Left ventricle myocardium inferior (tissue), 1 donor: ENCODE measurements at regions not wholly inside any gene's neighbourhood (a gene's known extent, or its start where the extent isn't known, plus 50 kb on each side); places are given as distances from the start of the nearest gene placed in this dataset.

Source experiments
- DNase-seq: peaks from one replicate; pipeline ENCODE4 v3.0.0-alpha.2; 2020
- H3K27ac ChIP-seq: fragments of 200-600 bp; replicated peaks from 2 replicates; pipeline ENCODE4 v1.8.0; 2021
- H3K27me3 ChIP-seq: fragments of 200-600 bp; 2 replicates; pipeline ENCODE4 v1.8.0; 2021; ENCODE audit warnings: low read depth
- H3K36me3 ChIP-seq: fragments of 200-600 bp; 2 replicates; pipeline ENCODE4 v1.8.0; 2021
- H3K4me1 ChIP-seq: fragments of 200-600 bp; 2 replicates; pipeline ENCODE4 v1.8.0; 2021
- H3K4me3 ChIP-seq: fragments of 200-600 bp; 2 replicates; pipeline ENCODE4 v1.8.0; 2021; ENCODE audit warnings: mild to moderate bottlenecking, moderate library complexity
- H3K9me3 ChIP-seq: fragments of 200-600 bp; replicated peaks from 2 replicates; pipeline ENCODE4 v1.8.0; 2021
- intact Hi-C: fragments of 100-400 bp; cut with micrococcal nuclease; formaldehyde crosslinking; loops from one replicate; pipeline ENCODE4 v1.11.0; 2022
- TF ChIP-seq, protein P1 (sequence below): fragments of 200-600 bp; IDR thresholded peaks from 2 replicates; pipeline ENCODE4 v1.8.0; 2021; ENCODE audit warnings: antibody characterized with exemption, mild to moderate bottlenecking, borderline replicate concordance
- donor health status: DM: no; HTN: yes; CAD: no; lungs with severe emphysema.

DNA sequence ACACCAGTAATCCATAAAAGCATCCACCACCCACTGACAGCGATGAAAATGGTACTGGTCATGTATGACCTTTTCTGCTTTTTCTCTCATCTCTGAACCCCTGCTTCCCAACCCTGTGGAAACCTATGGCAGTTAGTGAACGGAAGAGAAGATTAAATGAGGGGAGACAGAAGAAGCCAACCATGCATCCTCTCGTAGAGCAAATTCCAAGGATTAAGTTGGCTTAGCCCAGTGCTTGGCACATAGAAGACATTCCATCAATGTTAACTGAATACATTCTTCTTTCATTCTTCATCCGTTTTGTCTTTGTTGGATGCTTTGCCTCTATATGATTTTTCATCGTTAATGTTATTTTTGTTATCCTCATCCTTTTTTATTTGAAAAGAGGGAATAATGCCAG lies 339.7 kb upstream of the FLRT2 start:
- DNase-seq = no peak
- Histone ChIP-seq H3K36me3 (no peaks in the 10 kb centered on the region), H3K9me3 (peaks cover 3% of the 10 kb centered on the region), H3K27me3 (no peaks in the 10 kb centered on the region), H3K4me3 (no peak overlapping the region), H3K4me1 (no peaks in the 10 kb centered on the region), H3K27ac (no peak overlapping the region)
- intact Hi-C loops = no loop called here
- TF ChIP-seq, protein P1, sequence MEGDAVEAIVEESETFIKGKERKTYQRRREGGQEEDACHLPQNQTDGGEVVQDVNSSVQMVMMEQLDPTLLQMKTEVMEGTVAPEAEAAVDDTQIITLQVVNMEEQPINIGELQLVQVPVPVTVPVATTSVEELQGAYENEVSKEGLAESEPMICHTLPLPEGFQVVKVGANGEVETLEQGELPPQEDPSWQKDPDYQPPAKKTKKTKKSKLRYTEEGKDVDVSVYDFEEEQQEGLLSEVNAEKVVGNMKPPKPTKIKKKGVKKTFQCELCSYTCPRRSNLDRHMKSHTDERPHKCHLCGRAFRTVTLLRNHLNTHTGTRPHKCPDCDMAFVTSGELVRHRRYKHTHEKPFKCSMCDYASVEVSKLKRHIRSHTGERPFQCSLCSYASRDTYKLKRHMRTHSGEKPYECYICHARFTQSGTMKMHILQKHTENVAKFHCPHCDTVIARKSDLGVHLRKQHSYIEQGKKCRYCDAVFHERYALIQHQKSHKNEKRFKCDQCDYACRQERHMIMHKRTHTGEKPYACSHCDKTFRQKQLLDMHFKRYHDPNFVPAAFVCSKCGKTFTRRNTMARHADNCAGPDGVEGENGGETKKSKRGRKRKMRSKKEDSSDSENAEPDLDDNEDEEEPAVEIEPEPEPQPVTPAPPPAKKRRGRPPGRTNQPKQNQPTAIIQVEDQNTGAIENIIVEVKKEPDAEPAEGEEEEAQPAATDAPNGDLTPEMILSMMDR = no peak

DNA sequence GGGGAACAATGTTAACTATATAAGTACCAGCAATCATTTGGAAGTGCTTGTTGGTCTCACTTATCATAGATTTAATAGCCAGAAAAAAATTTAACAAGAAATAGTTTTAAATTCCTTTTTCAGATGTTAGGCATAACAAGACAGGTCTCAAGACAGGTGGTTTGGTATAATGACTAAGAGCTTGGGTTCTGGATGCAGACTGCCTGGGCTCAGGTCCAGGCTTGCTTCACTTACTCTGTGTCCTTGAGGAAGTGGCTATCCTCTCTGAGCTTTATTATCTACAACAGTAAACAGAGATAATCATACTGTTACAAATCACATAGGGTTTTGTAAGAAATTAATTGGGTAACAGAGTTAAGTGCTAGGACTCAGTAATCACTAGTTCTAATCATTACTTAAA lies 338.0 kb upstream of the FLRT2 start:
- H3K4me1 ChIP-seq = no peaks in the 10 kb centered on the region

DNA sequence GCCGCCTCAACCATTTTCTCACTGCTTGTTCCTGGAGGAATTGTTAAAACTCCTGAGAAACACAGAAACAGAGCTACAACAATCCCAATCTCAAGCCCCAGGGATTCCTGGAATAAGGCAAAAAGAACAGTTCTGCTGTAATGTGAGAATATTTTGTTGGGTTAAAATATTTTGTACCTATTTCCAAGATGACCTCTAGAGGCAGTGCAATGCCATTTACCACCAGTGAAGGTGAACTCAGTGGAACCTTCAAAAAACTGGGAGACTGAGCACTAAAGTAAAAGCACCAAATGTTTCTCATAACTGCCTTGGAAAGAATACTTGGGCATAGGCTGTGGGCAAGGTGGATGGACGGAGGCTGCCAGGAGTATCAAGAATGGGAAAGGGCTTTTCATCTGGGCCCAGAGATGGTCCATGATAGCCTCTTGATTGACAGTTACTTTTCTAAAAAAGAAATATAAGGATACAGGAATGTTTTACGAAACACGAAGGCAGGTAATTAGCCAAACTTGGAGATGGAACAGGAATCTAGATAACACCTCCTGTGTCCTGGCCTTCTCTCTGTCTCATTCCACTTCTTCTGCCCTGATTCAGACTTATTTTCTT lies 334.0 kb upstream of the FLRT2 start:
- intact Hi-C loops = no loop called here

More for the DNA sequence above, 338.0 kb upstream of the FLRT2 start:
- no peaks in the 10 kb centered on the region for H3K27me3 ChIP-seq
- H3K4me3 ChIP-seq = no peak overlapping the region
- H3K27ac ChIP-seq = no peak overlapping the region
- no peak for DNase-seq
- peaks cover 3% of the 10 kb centered on the region for H3K9me3 ChIP-seq
- TF ChIP-seq, protein P1 = no peak
- H3K36me3 ChIP-seq = no peaks in the 10 kb centered on the region
- intact Hi-C loops = no loop called here

DNA sequence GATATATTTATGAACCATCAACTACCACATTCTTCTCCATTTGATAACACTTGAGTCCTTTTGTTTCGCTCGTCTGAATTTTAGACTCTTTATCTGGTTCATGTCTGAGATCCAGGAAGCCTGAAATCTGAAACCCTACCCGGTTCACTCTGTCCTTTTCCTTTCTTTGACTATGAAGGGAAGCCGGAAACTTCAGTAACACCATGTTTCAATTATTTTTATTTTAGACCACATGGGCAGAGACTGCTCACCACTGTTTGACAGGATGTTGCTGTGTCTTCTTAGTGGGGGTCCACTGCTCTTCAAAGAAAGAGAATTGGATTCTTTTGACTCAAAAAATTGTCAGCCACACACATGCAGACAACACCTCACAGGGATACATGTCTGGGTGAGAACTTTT lies 331.9 kb upstream of the FLRT2 start:
- TF ChIP-seq, protein P1 = no peak
- intact Hi-C loops = no loop called here
- Histone ChIP-seq H3K4me3 (no peak overlapping the region), H3K36me3 (no peaks in the 10 kb centered on the region), H3K27ac (no peak overlapping the region), H3K4me1 (no peaks in the 10 kb centered on the region), H3K27me3 (no peaks in the 10 kb centered on the region), H3K9me3 (no peaks in the 10 kb centered on the region)
- no peak for DNase-seq

More for the DNA sequence above, 334.0 kb upstream of the FLRT2 start:
- Histone ChIP-seq H3K4me1 (no peaks in the 10 kb centered on the region), H3K4me3 (no peak overlapping the region), H3K27me3 (no peaks in the 10 kb centered on the region), H3K27ac (no peak overlapping the region), H3K36me3 (no peaks in the 10 kb centered on the region), H3K9me3 (no peaks in the 10 kb centered on the region)
- TF ChIP-seq, protein P1 = peak; percentile 52
- DNase-seq = no peak

DNA sequence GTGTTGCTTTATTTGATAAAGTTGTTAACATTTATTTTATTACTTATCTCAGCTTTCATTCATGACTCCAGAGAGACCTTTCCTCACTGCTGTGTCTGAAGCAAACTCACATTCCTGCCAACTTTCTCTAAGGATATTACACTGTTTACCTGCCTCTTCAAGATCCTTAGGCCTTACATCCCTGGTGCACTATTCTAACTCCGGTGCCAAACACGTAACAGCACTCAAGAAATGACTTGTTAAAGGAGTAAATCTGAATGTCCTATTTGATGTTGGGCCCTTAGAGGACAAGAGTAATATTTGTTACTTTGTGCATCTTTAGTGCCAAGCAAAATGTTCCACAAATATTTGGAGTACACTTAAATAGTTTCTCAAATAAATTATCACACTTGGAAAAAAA lies 324.1 kb upstream of the FLRT2 start:
- TF ChIP-seq, protein P1 = no peak
- H3K9me3 ChIP-seq = no peaks in the 10 kb centered on the region
- no peak for DNase-seq
- intact Hi-C loops = no loop called here
- H3K4me3 ChIP-seq = no peak overlapping the region
- H3K36me3 ChIP-seq = no peaks in the 10 kb centered on the region
- no peak overlapping the region for H3K27ac ChIP-seq
- no peaks in the 10 kb centered on the region for H3K4me1 ChIP-seq
- H3K27me3 ChIP-seq = no peaks in the 10 kb centered on the region
